ENCODE measurements at regions not wholly inside any gene's neighbourhood (a gene's known extent, or its start where the extent isn't known, plus 50 kb on each side); places are given as distances from the start of the nearest gene placed in this dataset.
"Not testable (repeated sequence)": the region's sequence is repeated elsewhere in the genome, so short reads cannot be mapped to it uniquely, and the experiment has no call there.

GRCh38 chr14:99996951-99997571, 68.2 kb upstream of the EVL start:
- WGBS (ENCODE audit: low lambda C conversion rate) = 95% methylated on average over 5 of the region's 5 CpGs
- H3K4me1 ChIP-seq (ENCODE audit: insufficient read depth, low read length) = no peaks in the 10 kb centered on the region
- peaks cover 9% of the 10 kb centered on the region for H3K79me2 ChIP-seq (ENCODE audit: insufficient read depth, low read length)
- no peak overlapping the region for H3K4me2 ChIP-seq (ENCODE audit: low read depth, low read length)
- BruUV-seq (replicated peaks) = no TSS peak
- intact Hi-C loops (cut with micrococcal nuclease; ENCODE audit: unreplicated experiment) = no loop called here
- in situ Hi-C loops (cut with HindIII; ENCODE audit: extremely low pct_ligation_motif_present, low pct_unique_long_range_greater_than_20kb) = no loop called here
- H3K4me3 ChIP-seq (replicated peaks in 1 of 3; ENCODE audit: insufficient read depth in 1 of 3, low read depth in 2 of 3, low read length in 3 of 3) = no peak overlapping the region
- no peaks in the 10 kb centered on the region for H3K9me3 ChIP-seq (ENCODE audit: low read length)
- no peaks in the 10 kb centered on the region for H4K20me1 ChIP-seq (ENCODE audit: insufficient read depth, low read length)
- no peak overlapping the region for H3K27ac ChIP-seq (ENCODE audit: extremely low read length, insufficient read depth, low read length)
- no peak overlapping the region for H3K9ac ChIP-seq (ENCODE audit: insufficient read depth, low read depth, low read length)
- H2AFZ ChIP-seq (ENCODE audit: low read length) = no peak overlapping the region
- H3K36me3 ChIP-seq (replicated peaks in 1 of 2; ENCODE audit: control insufficient read depth in 1 of 2, insufficient read depth in 2 of 2, low read length in 2 of 2) = no peaks in the 10 kb centered on the region
- H3K27me3 ChIP-seq (ENCODE audit: control insufficient read depth in 1 of 2, insufficient read depth in 2 of 2, low read length in 2 of 2) = no peaks in the 10 kb centered on the region
- ATAC-seq = no peak
- TF ChIP-seq, protein P1, sequence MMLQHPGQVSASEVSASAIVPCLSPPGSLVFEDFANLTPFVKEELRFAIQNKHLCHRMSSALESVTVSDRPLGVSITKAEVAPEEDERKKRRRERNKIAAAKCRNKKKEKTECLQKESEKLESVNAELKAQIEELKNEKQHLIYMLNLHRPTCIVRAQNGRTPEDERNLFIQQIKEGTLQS (CRISPR knock-in tag; IDR thresholded peaks at IDR 0.05) = no peak
- no peak for TF ChIP-seq FOXO4 (CRISPR knock-in tag; conservative IDR thresholded peaks at IDR 0.05)
- no peak for TF ChIP-seq ZSCAN12 (CRISPR knock-in tag; IDR thresholded peaks at IDR 0.05)
- no peak for TF ChIP-seq ZNF672 (CRISPR knock-in tag; IDR thresholded peaks at IDR 0.05)
- TF ChIP-seq ETV6 (CRISPR knock-in tag; conservative IDR thresholded peaks at IDR 0.05) = no peak
- no peak for TF ChIP-seq HCFC1 (IDR thresholded peaks at IDR 0.05; ENCODE audit: low read depth, low read length)
- no peak for TF ChIP-seq PCBP1 (IDR thresholded peaks at IDR 0.05; ENCODE audit: borderline replicate concordance, low read depth, low read length)
- no peak for TF ChIP-seq ZNF292 (CRISPR knock-in tag; IDR thresholded peaks at IDR 0.05; ENCODE audit: borderline replicate concordance, low read depth)
- ChIA-PET CTCF (ENCODE audit: low intra/inter-chr PET ratio, low total read pairs) (no interaction called here), POLR2A (interaction anchor here (1.2 kb wide), 1 partner anchor 26 kb away, joined by 3 read pairs; no protein-coding TSS in a partner anchor)
- no peak for FAIRE-seq
- DNase-seq (ENCODE audit: low spot score) = no peak

DNA sequence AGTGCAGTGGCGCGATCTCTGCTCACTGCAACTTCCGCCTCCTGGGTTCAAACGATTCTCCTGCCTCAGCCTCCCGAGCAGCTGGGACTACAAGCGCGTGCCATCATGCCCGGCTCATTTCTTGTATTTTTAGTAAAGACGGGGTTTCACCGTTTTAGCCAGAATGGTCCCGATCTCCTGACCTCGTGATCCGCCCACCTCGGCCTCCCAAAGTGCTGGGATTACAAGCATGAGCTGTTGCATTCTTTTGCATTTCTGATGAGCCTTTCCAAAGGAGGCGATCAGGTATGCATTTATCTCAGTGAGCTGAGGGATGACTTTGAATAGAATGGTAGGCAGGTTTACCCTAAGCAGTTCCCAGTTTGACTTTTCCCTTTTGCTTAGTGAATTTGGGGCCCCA, 64.8 kb upstream of the EVL start:
- POLR2A ChIA-PET; intact Hi-C loops (cut with micrococcal nuclease; ENCODE audit: unreplicated experiment); H3K79me2 ChIP-seq (ENCODE audit: insufficient read depth, low read length); CTCF ChIA-PET (ENCODE audit: low intra/inter-chr PET ratio, low total read pairs); BruUV-seq (replicated peaks); ATAC-seq; H3K4me3 ChIP-seq (replicated peaks in 1 of 3; ENCODE audit: insufficient read depth in 1 of 3, low read depth in 2 of 3, low read length in 3 of 3); H2AFZ ChIP-seq (ENCODE audit: low read length); H3K36me3 ChIP-seq (replicated peaks in 1 of 2; ENCODE audit: control insufficient read depth in 1 of 2, insufficient read depth in 2 of 2, low read length in 2 of 2); in situ Hi-C loops (cut with HindIII; ENCODE audit: extremely low pct_ligation_motif_present, low pct_unique_long_range_greater_than_20kb); FAIRE-seq; H3K27ac ChIP-seq (ENCODE audit: extremely low read length, insufficient read depth, low read length); H3K27me3 ChIP-seq (ENCODE audit: control insufficient read depth in 1 of 2, insufficient read depth in 2 of 2, low read length in 2 of 2); H3K4me1 ChIP-seq (ENCODE audit: insufficient read depth, low read length); DNase-seq (ENCODE audit: low spot score); H4K20me1 ChIP-seq (ENCODE audit: insufficient read depth, low read length); H3K9ac ChIP-seq (ENCODE audit: insufficient read depth, low read depth, low read length); H3K4me2 ChIP-seq (ENCODE audit: low read depth, low read length): not testable (repeated sequence)
- H3K9me3 ChIP-seq (ENCODE audit: low read length) = peaks cover 11% of the 10 kb centered on the region
- 97% methylated on average over 15 of the region's 15 CpGs for WGBS (ENCODE audit: low lambda C conversion rate)
